DND-41 (cell line): ENCODE measurements at regions not wholly inside any gene's neighbourhood (a gene's known extent, or its start where the extent isn't known, plus 50 kb on each side); places are given as distances from the start of the nearest gene placed in this dataset.
"Not testable (repeated sequence)": the region's sequence is repeated elsewhere in the genome, so short reads cannot be mapped to it uniquely, and the experiment has no call there.

ENCODE experiments used
- ATAC-seq: fragments of 200-7000 bp; cut with Tn5 transposase; 3 replicates; pipeline ENCODE4 v1.9.1; 2021; ENCODE audit warnings: low read depth; ENCODE audit not compliant: insufficient read depth
- DNase-seq: peaks from one replicate; pipeline ENCODE4 v3.0.0-alpha.2; 2020
- H2AFZ ChIP-seq: 2 replicates; pipeline ENCODE4 v1.6.0; 2012; ENCODE audit warnings: low read depth, low read length
- H3K27ac ChIP-seq: 2 replicates; pipeline ENCODE4 v1.5.1; 2012; ENCODE audit warnings: low read length, inconsistent platforms
- H3K27me3 ChIP-seq: fragments of 200-600 bp; sonication (generic); 2 replicates; pipeline ENCODE4 v1.6.0; 2012; ENCODE audit warnings: low read length, mild to moderate bottlenecking, inconsistent platforms; ENCODE audit not compliant: insufficient read depth, poor library complexity
- H3K36me3 ChIP-seq: 2 replicates; pipeline ENCODE4 v1.5.1; 2012; ENCODE audit warnings: low read length, inconsistent platforms; ENCODE audit not compliant: insufficient read depth
- H3K4me1 ChIP-seq: 2 replicates; pipeline ENCODE4 v1.5.1; 2012; ENCODE audit warnings: mild to moderate bottlenecking, low read length; ENCODE audit not compliant: insufficient read depth
- H3K4me2 ChIP-seq: 2 replicates; pipeline ENCODE4 v1.6.0; 2012; ENCODE audit warnings: mild to moderate bottlenecking, moderate library complexity, low read length, inconsistent platforms; ENCODE audit not compliant: insufficient read depth
- H3K4me3 ChIP-seq, 2 experiments: fragments of 200-600 bp in 1 of 2; shearing (Covaris generic) in 1 of 2; 2 replicates each; pipeline ENCODE4 v1.5.1; 2012 to 2016; ENCODE audit warnings: inconsistent platforms in 2 of 2, low read length in 2 of 2, mild to moderate bottlenecking in 2 of 2, low read depth in 1 of 2, moderate library complexity in 1 of 2
- H3K79me2 ChIP-seq: 2 replicates; pipeline ENCODE4 v1.6.0; 2012; ENCODE audit warnings: low read length, inconsistent platforms; ENCODE audit not compliant: insufficient read depth
- H3K9ac ChIP-seq: 2 replicates; pipeline ENCODE4 v1.6.0; 2012; ENCODE audit warnings: low read depth, mild to moderate bottlenecking, inconsistent platforms, low read length, moderate library complexity
- H3K9me3 ChIP-seq: 2 replicates; pipeline ENCODE4 v1.5.1; 2012; ENCODE audit warnings: low read length, moderate library complexity, mild to moderate bottlenecking, inconsistent platforms; ENCODE audit not compliant: insufficient read depth, severe bottlenecking
- H4K20me1 ChIP-seq: 2 replicates; pipeline ENCODE4 v1.6.0; 2012; ENCODE audit warnings: low read length; ENCODE audit not compliant: insufficient read depth
- EZH2 ChIP-seq: IDR thresholded peaks from 3 replicates; pipeline ENCODE4 v1.6.1; 2012; ENCODE audit warnings: borderline replicate concordance, low read depth, mild to moderate bottlenecking, moderate library complexity, low read length, inconsistent platforms; ENCODE audit not compliant: severe bottlenecking
- TF ChIP-seq, protein P1 (sequence below): IDR thresholded peaks from 2 replicates; pipeline ENCODE4 v1.5.1; 2012; ENCODE audit warnings: borderline replicate concordance, low read length, moderate library complexity, mild to moderate bottlenecking; ENCODE audit not compliant: poor library complexity, severe bottlenecking; ENCODE audit errors: extremely low read depth

DNA sequence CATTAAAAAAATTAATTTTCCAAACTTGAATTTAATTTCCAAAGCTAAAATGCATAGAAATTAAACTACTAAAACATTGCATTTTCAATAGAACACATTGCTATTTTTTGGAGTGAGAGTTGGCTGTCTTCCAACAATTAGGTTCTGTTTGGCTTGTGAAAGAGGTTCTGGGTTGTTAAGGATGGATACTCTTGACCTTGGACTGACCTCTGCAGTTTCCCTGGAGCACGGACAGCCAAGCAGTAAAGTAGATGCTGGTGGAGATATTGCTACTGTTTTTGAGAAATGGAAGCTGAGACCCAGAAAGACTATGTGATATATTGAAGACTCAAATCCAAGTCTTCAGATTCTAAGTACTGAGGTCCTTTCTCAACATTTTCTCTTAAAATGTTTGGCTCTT is 95.9 kb upstream of the CHD6 start:
- no peak overlapping the region for H3K4me2 ChIP-seq
- H3K36me3 ChIP-seq, result no peaks in the 10 kb centered on the region
- H2AFZ ChIP-seq, result no peak overlapping the region
- no peaks in the 10 kb centered on the region for H3K79me2 ChIP-seq
- DNase-seq (no peak), ATAC-seq (no peak)
- TF ChIP-seq, protein P1, sequence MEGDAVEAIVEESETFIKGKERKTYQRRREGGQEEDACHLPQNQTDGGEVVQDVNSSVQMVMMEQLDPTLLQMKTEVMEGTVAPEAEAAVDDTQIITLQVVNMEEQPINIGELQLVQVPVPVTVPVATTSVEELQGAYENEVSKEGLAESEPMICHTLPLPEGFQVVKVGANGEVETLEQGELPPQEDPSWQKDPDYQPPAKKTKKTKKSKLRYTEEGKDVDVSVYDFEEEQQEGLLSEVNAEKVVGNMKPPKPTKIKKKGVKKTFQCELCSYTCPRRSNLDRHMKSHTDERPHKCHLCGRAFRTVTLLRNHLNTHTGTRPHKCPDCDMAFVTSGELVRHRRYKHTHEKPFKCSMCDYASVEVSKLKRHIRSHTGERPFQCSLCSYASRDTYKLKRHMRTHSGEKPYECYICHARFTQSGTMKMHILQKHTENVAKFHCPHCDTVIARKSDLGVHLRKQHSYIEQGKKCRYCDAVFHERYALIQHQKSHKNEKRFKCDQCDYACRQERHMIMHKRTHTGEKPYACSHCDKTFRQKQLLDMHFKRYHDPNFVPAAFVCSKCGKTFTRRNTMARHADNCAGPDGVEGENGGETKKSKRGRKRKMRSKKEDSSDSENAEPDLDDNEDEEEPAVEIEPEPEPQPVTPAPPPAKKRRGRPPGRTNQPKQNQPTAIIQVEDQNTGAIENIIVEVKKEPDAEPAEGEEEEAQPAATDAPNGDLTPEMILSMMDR, result no peak
- no peak for TF ChIP-seq EZH2
- no peaks in the 10 kb centered on the region for H3K4me1 ChIP-seq
- no peak overlapping the region for H3K9ac ChIP-seq
- H4K20me1 ChIP-seq, result no peaks in the 10 kb centered on the region
- H3K27me3 ChIP-seq, result peaks cover 6% of the 10 kb centered on the region
- H3K4me3 ChIP-seq, result no peak overlapping the region
- no peaks in the 10 kb centered on the region for H3K9me3 ChIP-seq
- no peak overlapping the region for H3K27ac ChIP-seq

DNA sequence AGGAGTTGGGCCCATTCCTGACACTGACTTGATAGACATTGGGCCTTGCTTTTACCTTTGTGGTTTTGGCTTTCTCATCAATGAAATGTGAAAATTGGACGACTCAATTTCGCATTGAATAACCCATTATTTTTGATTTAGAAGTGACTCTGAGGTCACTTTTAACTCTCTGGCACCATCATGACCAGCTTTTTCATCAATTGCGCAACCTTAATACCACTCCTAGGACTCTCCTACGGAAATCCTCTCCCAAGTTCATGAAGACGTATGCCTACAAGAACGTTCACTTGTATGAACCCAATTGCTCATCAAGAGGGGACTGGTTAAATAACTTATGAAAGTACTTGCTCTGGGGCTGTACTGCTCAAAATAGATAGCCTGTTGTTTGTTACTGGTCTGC is 86.7 kb upstream of the CHD6 start:
- no peak for TF ChIP-seq EZH2
- TF ChIP-seq, protein P1, result no peak
- Histone ChIP-seq H3K4me1 (no peaks in the 10 kb centered on the region), H3K4me2 (no peak overlapping the region), H3K4me3 (no peak overlapping the region), H4K20me1 (no peaks in the 10 kb centered on the region), H3K27me3 (no peaks in the 10 kb centered on the region), H3K36me3 (no peaks in the 10 kb centered on the region), H2AFZ (no peak overlapping the region), H3K27ac (no peak overlapping the region), H3K9ac (no peak overlapping the region), H3K79me2 (no peaks in the 10 kb centered on the region), H3K9me3 (no peaks in the 10 kb centered on the region)
- ATAC-seq, result no peak
- DNase-seq, result no peak

DNA sequence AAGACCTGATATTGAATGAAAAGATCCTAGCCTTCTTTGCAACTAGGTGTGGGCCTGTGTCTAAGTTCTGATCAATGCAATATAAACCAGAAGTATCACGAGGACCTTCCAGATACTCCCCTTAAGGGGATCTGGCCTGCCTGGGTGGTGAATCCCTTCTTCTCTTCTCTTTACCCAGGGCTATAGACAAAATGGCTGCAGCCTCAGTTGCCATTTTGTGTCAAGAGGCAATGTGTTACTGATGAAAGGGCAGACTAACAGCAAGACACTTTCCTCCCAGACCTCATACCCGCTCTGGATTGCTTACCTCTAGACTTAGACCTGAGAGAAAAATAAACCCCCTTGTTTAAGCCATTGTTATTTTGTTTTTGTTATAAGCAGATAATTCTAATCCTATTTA is 84.5 kb upstream of the CHD6 start:
- H3K4me1 ChIP-seq, result no peaks in the 10 kb centered on the region
- H3K27ac ChIP-seq, result no peak overlapping the region
- H4K20me1 ChIP-seq, result no peaks in the 10 kb centered on the region
- H3K9ac ChIP-seq, result no peak overlapping the region
- H2AFZ ChIP-seq, result no peak overlapping the region
- H3K4me2 ChIP-seq, result no peak overlapping the region
- no peaks in the 10 kb centered on the region for H3K27me3 ChIP-seq
- H3K79me2 ChIP-seq, result no peaks in the 10 kb centered on the region
- H3K9me3 ChIP-seq, result no peaks in the 10 kb centered on the region
- ATAC-seq (no peak), DNase-seq (no peak)
- no peaks in the 10 kb centered on the region for H3K36me3 ChIP-seq
- H3K4me3 ChIP-seq, result no peak overlapping the region
- TF ChIP-seq EZH2, result no peak
- TF ChIP-seq, protein P1, result no peak

DNA sequence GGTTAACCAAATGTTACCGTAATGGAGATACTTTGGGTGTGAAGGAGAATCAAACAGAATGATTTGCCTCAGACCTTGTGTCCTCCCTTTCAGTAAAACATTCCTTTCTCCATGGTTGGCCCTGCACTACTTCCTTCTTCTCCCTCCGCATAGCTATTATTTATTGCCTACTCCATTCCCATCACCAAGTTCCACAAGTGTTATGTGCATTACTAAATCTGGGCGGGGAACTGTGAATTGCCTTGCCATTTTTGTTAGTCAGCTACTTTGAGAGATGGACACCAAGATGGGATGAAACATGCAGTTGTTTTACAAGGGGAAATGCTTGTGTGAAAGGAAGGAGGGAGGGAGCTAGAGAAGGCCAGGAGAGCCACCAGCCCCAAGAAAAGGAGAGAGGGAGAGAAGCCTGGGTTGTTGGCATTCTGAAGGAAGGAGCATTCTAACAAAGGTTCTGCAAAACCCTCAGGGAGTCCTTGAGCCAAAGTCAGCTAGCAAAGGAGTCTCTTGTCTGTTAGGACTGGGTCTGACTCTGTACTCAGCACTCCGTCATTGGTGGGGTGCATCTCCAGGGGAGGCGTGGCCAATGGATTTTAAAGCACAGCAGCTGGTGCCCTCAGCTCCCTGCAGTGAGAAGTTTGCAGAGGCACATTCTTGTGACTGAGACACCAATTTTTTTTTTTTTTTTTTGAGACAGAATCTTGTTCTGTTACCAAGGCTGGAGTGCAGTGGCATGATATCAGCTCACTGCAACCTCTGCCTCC is 83.6 kb upstream of the CHD6 start:
- no peak for ATAC-seq
- no peaks in the 10 kb centered on the region for H3K36me3 ChIP-seq
- no peak overlapping the region for H3K4me2 ChIP-seq
- H2AFZ ChIP-seq, result no peak overlapping the region
- no peak overlapping the region for H3K4me3 ChIP-seq
- H3K27me3 ChIP-seq, result no peaks in the 10 kb centered on the region
- no peak overlapping the region for H3K27ac ChIP-seq
- DNase-seq, result no peak
- TF ChIP-seq, protein P1, result no peak
- TF ChIP-seq EZH2, result no peak
- no peaks in the 10 kb centered on the region for H3K79me2 ChIP-seq
- no peaks in the 10 kb centered on the region for H3K4me1 ChIP-seq
- H3K9me3 ChIP-seq, result no peaks in the 10 kb centered on the region
- no peak overlapping the region for H3K9ac ChIP-seq
- no peaks in the 10 kb centered on the region for H4K20me1 ChIP-seq

DNA sequence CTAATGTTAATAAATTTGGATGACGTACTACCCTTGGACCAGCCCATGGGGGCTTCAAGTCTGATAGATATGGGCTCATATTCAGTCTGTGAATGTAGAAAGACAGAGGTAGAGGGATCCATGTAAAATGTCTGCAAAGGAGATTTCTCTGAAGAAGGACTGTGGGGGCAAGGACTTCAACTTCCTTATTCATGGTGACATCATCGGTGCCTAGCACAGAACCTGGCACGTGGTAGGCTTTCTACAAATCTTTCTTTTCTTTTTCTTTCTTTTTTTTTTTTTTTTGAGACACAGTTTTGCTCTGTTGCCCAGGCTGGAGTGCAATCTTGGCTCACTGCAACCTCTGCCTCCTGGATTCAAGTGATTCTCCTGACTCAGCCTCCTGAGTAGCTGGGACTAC is 81.5 kb upstream of the CHD6 start:
- not testable (repeated sequence) for H3K4me1 ChIP-seq, H3K27ac ChIP-seq, H3K36me3 ChIP-seq, H3K4me3 ChIP-seq, H3K27me3 ChIP-seq, ATAC-seq, H3K4me2 ChIP-seq, H3K9ac ChIP-seq, H2AFZ ChIP-seq, H3K79me2 ChIP-seq, DNase-seq, H3K9me3 ChIP-seq, H4K20me1 ChIP-seq
